ENCODE measurements at regions not wholly inside any gene's neighbourhood (a gene's known extent, or its start where the extent isn't known, plus 50 kb on each side); places are given as distances from the start of the nearest gene placed in this dataset.

- Histone ChIP-seq H3K9me1 (replicated peaks; ENCODE audit: control insufficient read depth, extremely low read depth, insufficient read depth, low read length) (no peaks in the 10 kb centered on the region), H3K4me1 (ENCODE audit: control insufficient read depth, extremely low read depth, insufficient read depth, low read length) (no peaks in the 10 kb centered on the region), H3K9me3 (replicated peaks; ENCODE audit: control insufficient read depth, insufficient read depth, low read length) (peaks cover 3% of the 10 kb centered on the region), H3K4me2 (ENCODE audit: insufficient read depth, low read length) (no peak overlapping the region), H3K4me3 (replicated peaks in 1 of 3; ENCODE audit: insufficient read depth in 1 of 3, low read depth in 1 of 3, low read length in 3 of 3) (no peak overlapping the region), H4K20me1 (replicated peaks; ENCODE audit: control insufficient read depth, extremely low read depth, insufficient read depth, low read length) (no peaks in the 10 kb centered on the region), H3K79me2 (ENCODE audit: control insufficient read depth, insufficient read depth, low read length) (no peaks in the 10 kb centered on the region), H3K9ac (replicated peaks; ENCODE audit: extremely low read depth, insufficient read depth, low read length) (no peak overlapping the region), H3K27me3 (ENCODE audit: control insufficient read depth in 2 of 2, insufficient read depth in 2 of 2, low read length in 2 of 2) (no peaks in the 10 kb centered on the region), H3K27ac (ENCODE audit: insufficient read depth, low read depth, low read length) (no peak overlapping the region), H3K36me3 (ENCODE audit: control insufficient read depth in 2 of 2, extremely low read depth in 1 of 2, insufficient read depth in 2 of 2, low read length in 2 of 2) (no peaks in the 10 kb centered on the region), H2AFZ (ENCODE audit: low read depth, low read length) (no peak overlapping the region)
- BruUV-seq (replicated peaks), result no TSS peak
- intact Hi-C loops (cut with micrococcal nuclease) (no loop called here), dilution Hi-C loops (cut with MboI; ENCODE audit: extremely low pct_ligation_motif_present, low sequenced_read_pairs) (no loop called here)
- no peak for FAIRE-seq
- POLR2A ChIA-PET, result no interaction called here
- CTCF ChIA-PET, result no interaction called here
- no peak for TF ChIP-seq FOS (IDR thresholded peaks at IDR 0.05; ENCODE audit: borderline replicate concordance, insufficient read depth, low read length)
- TF ChIP-seq JUN (IDR thresholded peaks at IDR 0.05; ENCODE audit: borderline replicate concordance, insufficient read depth, insufficient read length, low read depth), result no peak
- no peak for TF ChIP-seq GATA2 (IDR thresholded peaks at IDR 0.05; ENCODE audit: insufficient read depth, insufficient read length, low read depth, low read length)
- TF ChIP-seq EZH2 (IDR thresholded peaks at IDR 0.05; ENCODE audit: borderline replicate concordance, low read depth, low read length, severe bottlenecking), result no peak
- TF ChIP-seq MYC (IDR thresholded peaks at IDR 0.05; ENCODE audit: low read depth, low read length), result no peak
- TF ChIP-seq MAX (IDR thresholded peaks at IDR 0.05; ENCODE audit: insufficient read depth, insufficient read length), result no peak
- DNase-seq (ENCODE audit: low read depth, low spot score), result no peak
These were observed 1741.8 kb upstream of the CDH9 start for GRCh38 chr5:28780083-28780692.

- Histone ChIP-seq H3K27ac (ENCODE audit: insufficient read depth, low read depth, low read length) (no peak overlapping the region), H3K36me3 (ENCODE audit: control insufficient read depth in 2 of 2, extremely low read depth in 1 of 2, insufficient read depth in 2 of 2, low read length in 2 of 2) (no peaks in the 10 kb centered on the region), H3K9me1 (replicated peaks; ENCODE audit: control insufficient read depth, extremely low read depth, insufficient read depth, low read length) (no peaks in the 10 kb centered on the region), H3K4me1 (ENCODE audit: control insufficient read depth, extremely low read depth, insufficient read depth, low read length) (no peaks in the 10 kb centered on the region), H3K9me3 (replicated peaks; ENCODE audit: control insufficient read depth, insufficient read depth, low read length) (peaks cover 3% of the 10 kb centered on the region), H2AFZ (ENCODE audit: low read depth, low read length) (no peak overlapping the region), H3K79me2 (ENCODE audit: control insufficient read depth, insufficient read depth, low read length) (no peaks in the 10 kb centered on the region), H3K4me3 (replicated peaks in 1 of 3; ENCODE audit: insufficient read depth in 1 of 3, low read depth in 1 of 3, low read length in 3 of 3) (no peak overlapping the region), H3K9ac (replicated peaks; ENCODE audit: extremely low read depth, insufficient read depth, low read length) (no peak overlapping the region), H4K20me1 (replicated peaks; ENCODE audit: control insufficient read depth, extremely low read depth, insufficient read depth, low read length) (no peaks in the 10 kb centered on the region), H3K4me2 (ENCODE audit: insufficient read depth, low read length) (no peak overlapping the region), H3K27me3 (ENCODE audit: control insufficient read depth in 2 of 2, insufficient read depth in 2 of 2, low read length in 2 of 2) (no peaks in the 10 kb centered on the region)
- BruUV-seq (replicated peaks), result no TSS peak
- intact Hi-C loops (cut with micrococcal nuclease), result no loop called here
- no peak for DNase-seq (ENCODE audit: low read depth, low spot score)
- FAIRE-seq, result no peak
- TF ChIP-seq CTCF (IDR thresholded peaks at IDR 0.05; ENCODE audit: extremely low read depth in 1 of 2, insufficient read depth in 1 of 2, low read depth in 1 of 2, low read length in 2 of 2) (no peak), POLR2AphosphoS5 (IDR thresholded peaks at IDR 0.05; ENCODE audit: insufficient read depth, low read depth, low read length) (no peak), FOS (IDR thresholded peaks at IDR 0.05; ENCODE audit: borderline replicate concordance, insufficient read depth, low read length) (no peak), MYC (IDR thresholded peaks at IDR 0.05; ENCODE audit: low read depth, low read length) (no peak), JUN (IDR thresholded peaks at IDR 0.05; ENCODE audit: borderline replicate concordance, insufficient read depth, insufficient read length, low read depth) (no peak), EZH2 (IDR thresholded peaks at IDR 0.05; ENCODE audit: borderline replicate concordance, low read depth, low read length, severe bottlenecking) (no peak), MAX (IDR thresholded peaks at IDR 0.05; ENCODE audit: insufficient read depth, insufficient read length) (no peak), GATA2 (IDR thresholded peaks at IDR 0.05; ENCODE audit: insufficient read depth, insufficient read length, low read depth, low read length) (no peak), POLR2A (IDR thresholded peaks at IDR 0.05; ENCODE audit: low read depth, low read length) (no peak)
- ChIA-PET CTCF (no interaction called here), POLR2A (no interaction called here)
- dilution Hi-C loops (cut with MboI; ENCODE audit: extremely low pct_ligation_motif_present, low sequenced_read_pairs), result no loop called here
These were observed 1740.9 kb upstream of the CDH9 start for GRCh38 chr5:28779161-28779754.

All from endothelial cell of umbilical vein (primary cell).